Hepatocyte (in vitro differentiated cells): ENCODE measurements at regions not wholly inside any gene's neighbourhood (a gene's known extent, or its start where the extent isn't known, plus 50 kb on each side); places are given as distances from the start of the nearest gene placed in this dataset.

ENCODE experiments used
- CTCF ChIP-seq: fragments of 200-600 bp; sonication (generic); IDR thresholded peaks from 2 replicates; pipeline ENCODE4 v1.5.1; 2016; ENCODE audit warnings: antibody characterized with exemption, mild to moderate bottlenecking; ENCODE audit not compliant: poor library complexity
- EZH2 ChIP-seq: fragments of 200-600 bp; sonication (generic); IDR thresholded peaks from 2 replicates; pipeline ENCODE4 v1.6.1; 2016; ENCODE audit warnings: antibody characterized with exemption, mild to moderate bottlenecking, borderline replicate concordance
- EZH2phosphoT487 ChIP-seq: fragments of 200-600 bp; sonication (generic); IDR thresholded peaks from one replicate; pipeline ENCODE4 v1.6.1; 2018; ENCODE audit warnings: antibody characterized with exemption, mild to moderate bottlenecking, low read depth, moderate library complexity; ENCODE audit not compliant: unreplicated experiment, severe bottlenecking

- TF ChIP-seq CTCF (no peak), EZH2 (no peak), EZH2phosphoT487 (no peak)
Observed at GRCh38 chr1:75993661-75994060, 61.5 kb upstream of the ASB17 start.
